Glutamatergic neuron (in vitro differentiated cells): ENCODE measurements at regions not wholly inside any gene's neighbourhood (a gene's known extent, or its start where the extent isn't known, plus 50 kb on each side); places are given as distances from the start of the nearest gene placed in this dataset.

Experiments used
- DNase-seq: peaks from one replicate; pipeline ENCODE4 v3.0.0; 2022
- H3K27ac Mint-ChIP-seq: one replicate; pipeline ENCODE4 v1.8.0; 2020; ENCODE audit warnings: mild to moderate bottlenecking, mixed read lengths, inconsistent platforms; ENCODE audit not compliant: unreplicated experiment
- H3K27me3 Mint-ChIP-seq: one replicate; pipeline ENCODE4 v1.8.0; 2020; ENCODE audit warnings: mild to moderate bottlenecking, moderate library complexity, mixed read lengths, inconsistent platforms; ENCODE audit not compliant: unreplicated experiment
- H3K36me3 Mint-ChIP-seq: one replicate; pipeline ENCODE4 v1.8.0; 2020; ENCODE audit warnings: mild to moderate bottlenecking, mixed read lengths, inconsistent platforms; ENCODE audit not compliant: unreplicated experiment
- H3K4me1 Mint-ChIP-seq: one replicate; pipeline ENCODE4 v1.8.0; 2020; ENCODE audit warnings: mild to moderate bottlenecking, low read depth, mixed read lengths, inconsistent platforms; ENCODE audit not compliant: unreplicated experiment
- H3K4me3 Mint-ChIP-seq: one replicate; pipeline ENCODE4 v1.8.0; 2020; ENCODE audit warnings: mild to moderate bottlenecking, mixed read lengths, inconsistent platforms; ENCODE audit not compliant: unreplicated experiment
- H3K9me3 Mint-ChIP-seq: one replicate; pipeline ENCODE4 v1.8.0; 2020; ENCODE audit warnings: mild to moderate bottlenecking, moderate library complexity, mixed read lengths, inconsistent platforms; ENCODE audit not compliant: unreplicated experiment
- CTCF ChIP-seq: fragments of 200-600 bp; sonication (generic); IDR thresholded peaks from one replicate; pipeline ENCODE4 v1.5.0; 2021; ENCODE audit not compliant: partially characterized antibody, unreplicated experiment

GRCh38 chr6:54778731-54779130, 67.8 kb upstream of the FAM83B start:
- DNase-seq: no peak
- Mint-ChIP-seq H3K4me1 (no peaks in the 10 kb centered on the region), H3K4me3 (no peak overlapping the region), H3K27me3 (no peaks in the 10 kb centered on the region), H3K36me3 (no peaks in the 10 kb centered on the region), H3K9me3 (peaks cover 1% of the 10 kb centered on the region), H3K27ac (no peak overlapping the region)
- TF ChIP-seq CTCF: no peak

GRCh38 chr6:54784011-54784410, 62.6 kb upstream of the FAM83B start:
- Mint-ChIP-seq H3K27ac (no peak overlapping the region), H3K9me3 (no peaks in the 10 kb centered on the region), H3K27me3 (no peaks in the 10 kb centered on the region)

GRCh38 chr6:54786154-54786553, 60.4 kb upstream of the FAM83B start:
- H3K27ac Mint-ChIP-seq: no peak overlapping the region
- H3K27me3 Mint-ChIP-seq: no peaks in the 10 kb centered on the region
- H3K36me3 Mint-ChIP-seq: no peaks in the 10 kb centered on the region
- no peaks in the 10 kb centered on the region for H3K9me3 Mint-ChIP-seq
- H3K4me3 Mint-ChIP-seq: no peak overlapping the region
- H3K4me1 Mint-ChIP-seq: no peaks in the 10 kb centered on the region
- TF ChIP-seq CTCF: no peak
- DNase-seq: no peak

More at GRCh38 chr6:54784011-54784410, 62.6 kb upstream of the FAM83B start:
- Mint-ChIP-seq H3K4me1 (no peaks in the 10 kb centered on the region), H3K36me3 (no peaks in the 10 kb centered on the region), H3K4me3 (no peak overlapping the region)
- DNase-seq: no peak
- no peak for TF ChIP-seq CTCF

GRCh38 chr6:54787825-54788224, 58.7 kb upstream of the FAM83B start:
- no peak for DNase-seq
- H3K36me3 Mint-ChIP-seq: no peaks in the 10 kb centered on the region
- no peak overlapping the region for H3K4me3 Mint-ChIP-seq
- no peak for TF ChIP-seq CTCF
- H3K9me3 Mint-ChIP-seq: no peaks in the 10 kb centered on the region
- H3K27ac Mint-ChIP-seq: no peak overlapping the region
- H3K4me1 Mint-ChIP-seq: no peaks in the 10 kb centered on the region
- no peaks in the 10 kb centered on the region for H3K27me3 Mint-ChIP-seq
